ENCODE measurements at regions not wholly inside any gene's neighbourhood (a gene's known extent, or its start where the extent isn't known, plus 50 kb on each side); places are given as distances from the start of the nearest gene placed in this dataset.

- H3K27ac ChIP-seq (ENCODE audit: low read depth in 2 of 2, low read length in 1 of 2): no peak overlapping the region
- no peaks in the 10 kb centered on the region for H4K20me1 ChIP-seq (ENCODE audit: insufficient read depth)
- no peak overlapping the region for H3K4me3 ChIP-seq (ENCODE audit: low read depth in 2 of 2, low read length in 1 of 2)
- no peak overlapping the region for H3K9ac ChIP-seq
- no peak overlapping the region for H3K4me2 ChIP-seq
- TF ChIP-seq TCF12 (IDR thresholded peaks at IDR 0.05) (no peak), SMC3 (IDR thresholded peaks at IDR 0.05; ENCODE audit: low read depth, low read length) (no peak), FOSL2 (IDR thresholded peaks at IDR 0.05; ENCODE audit: borderline replicate concordance, low read depth) (no peak), YY1 (IDR thresholded peaks at IDR 0.05; ENCODE audit: low read depth) (no peak), SIN3A (IDR thresholded peaks at IDR 0.05; ENCODE audit: borderline replicate concordance, low read depth, low read length) (no peak), MXI1 (IDR thresholded peaks at IDR 0.05; ENCODE audit: low read depth, low read length) (no peak), FOXJ3 (CRISPR knock-in tag; IDR thresholded peaks at IDR 0.05) (no peak), TEAD4 (IDR thresholded peaks at IDR 0.05; ENCODE audit: borderline replicate concordance, insufficient read depth) (no peak), JUND (IDR thresholded peaks at IDR 0.05) (no peak), NRF1 (IDR thresholded peaks at IDR 0.05; ENCODE audit: low read depth, low read length) (no peak), RAD21 (IDR thresholded peaks at IDR 0.05; ENCODE audit: low read length) (no peak)
- TF ChIP-seq, protein P1, sequence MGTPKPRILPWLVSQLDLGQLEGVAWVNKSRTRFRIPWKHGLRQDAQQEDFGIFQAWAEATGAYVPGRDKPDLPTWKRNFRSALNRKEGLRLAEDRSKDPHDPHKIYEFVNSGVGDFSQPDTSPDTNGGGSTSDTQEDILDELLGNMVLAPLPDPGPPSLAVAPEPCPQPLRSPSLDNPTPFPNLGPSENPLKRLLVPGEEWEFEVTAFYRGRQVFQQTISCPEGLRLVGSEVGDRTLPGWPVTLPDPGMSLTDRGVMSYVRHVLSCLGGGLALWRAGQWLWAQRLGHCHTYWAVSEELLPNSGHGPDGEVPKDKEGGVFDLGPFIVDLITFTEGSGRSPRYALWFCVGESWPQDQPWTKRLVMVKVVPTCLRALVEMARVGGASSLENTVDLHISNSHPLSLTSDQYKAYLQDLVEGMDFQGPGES (IDR thresholded peaks at IDR 0.05; ENCODE audit: low read depth, low read length): no peak
- no peaks in the 10 kb centered on the region for H3K27me3 ChIP-seq (ENCODE audit: insufficient read depth)
- no peaks in the 10 kb centered on the region for H3K79me2 ChIP-seq (ENCODE audit: insufficient read depth)
- WGBS (ENCODE audit: low lambda C conversion rate): 5% methylated on average over 1 of the region's 1 CpG
- CTCF ChIA-PET: interaction anchor here (1.0 kb wide), 1 partner anchor 68 kb away, joined by 3 read pairs; no protein-coding TSS in a partner anchor
- no peak overlapping the region for H2AFZ ChIP-seq (ENCODE audit: low read depth)
- DNase-seq: no peak
- H3F3A ChIP-seq (replicated peaks; ENCODE audit: insufficient read depth): no peaks in the 10 kb centered on the region
- no peaks in the 10 kb centered on the region for H3K9me2 ChIP-seq
- no peaks in the 10 kb centered on the region for H3K36me3 ChIP-seq (replicated peaks in 1 of 2; ENCODE audit: control insufficient read depth in 1 of 2, insufficient read depth in 2 of 2, low read length in 1 of 2)
- POLR2A ChIA-PET: no interaction called here
- no peaks in the 10 kb centered on the region for H3K9me3 ChIP-seq
- H3K4me1 ChIP-seq (ENCODE audit: control insufficient read depth in 1 of 2, insufficient read depth in 2 of 2, low read depth in 1 of 2, low read length in 1 of 2): no peaks in the 10 kb centered on the region
Observed at GRCh38 chr2:133954636-133955035, 299.2 kb upstream of the MGAT5 start.

DNA sequence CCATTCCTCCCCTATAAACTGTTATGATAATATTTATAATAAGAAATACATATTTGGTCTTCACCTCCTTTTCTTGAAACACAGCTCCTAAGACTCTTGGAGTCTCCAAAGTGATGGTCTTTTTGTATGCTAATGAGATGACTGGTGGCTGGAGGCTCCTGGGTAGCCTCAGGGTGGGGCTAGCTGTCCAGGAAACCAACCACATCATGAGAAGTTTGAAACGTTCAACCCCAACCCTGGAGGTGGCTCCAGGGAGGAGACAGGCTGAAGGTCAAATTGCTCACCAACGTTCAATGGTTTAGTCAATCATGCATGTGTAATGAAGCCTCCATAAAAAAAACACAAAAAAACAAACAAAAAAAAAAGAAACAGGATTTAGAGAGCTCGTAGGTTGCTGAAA, 298.7 kb upstream of the MGAT5 start:
- no peak overlapping the region for H3K27ac ChIP-seq (ENCODE audit: low read depth in 2 of 2, low read length in 1 of 2)
- no peaks in the 10 kb centered on the region for H3K9me2 ChIP-seq
- ChIA-PET POLR2A (no interaction called here), CTCF (no interaction called here)
- no peaks in the 10 kb centered on the region for H3F3A ChIP-seq (replicated peaks; ENCODE audit: insufficient read depth)
- no peak overlapping the region for H3K4me3 ChIP-seq (ENCODE audit: low read depth in 2 of 2, low read length in 1 of 2)
- no peak overlapping the region for H3K4me2 ChIP-seq
- H3K9me3 ChIP-seq: no peaks in the 10 kb centered on the region
- no peaks in the 10 kb centered on the region for H3K36me3 ChIP-seq (replicated peaks in 1 of 2; ENCODE audit: control insufficient read depth in 1 of 2, insufficient read depth in 2 of 2, low read length in 1 of 2)
- no peaks in the 10 kb centered on the region for H3K27me3 ChIP-seq (ENCODE audit: insufficient read depth)
- H2AFZ ChIP-seq (ENCODE audit: low read depth): no peak overlapping the region
- DNase-seq: no peak
- no peaks in the 10 kb centered on the region for H3K79me2 ChIP-seq (ENCODE audit: insufficient read depth)
- 9% methylated on average over 3 of the region's 3 CpGs for WGBS (ENCODE audit: low lambda C conversion rate)
- no peaks in the 10 kb centered on the region for H4K20me1 ChIP-seq (ENCODE audit: insufficient read depth)
- no peak overlapping the region for H3K9ac ChIP-seq
- H3K4me1 ChIP-seq (ENCODE audit: control insufficient read depth in 1 of 2, insufficient read depth in 2 of 2, low read depth in 1 of 2, low read length in 1 of 2): no peaks in the 10 kb centered on the region
- TF ChIP-seq YY1 (IDR thresholded peaks at IDR 0.05; ENCODE audit: low read depth) (no peak), ELF1 (IDR thresholded peaks at IDR 0.05) (no peak), GATA2 (CRISPR knock-in tag; IDR thresholded peaks at IDR 0.05) (no peak), EZH2phosphoT487 (IDR thresholded peaks at IDR 0.05; ENCODE audit: borderline replicate concordance, low read depth) (no peak), RXRA (IDR thresholded peaks at IDR 0.05; ENCODE audit: borderline replicate concordance, low read depth) (no peak), NRF1 (IDR thresholded peaks at IDR 0.05; ENCODE audit: low read depth, low read length) (no peak), TAF1 (IDR thresholded peaks at IDR 0.05; ENCODE audit: borderline replicate concordance, low read depth, low read length) (no peak), POLR2AphosphoS5 (IDR thresholded peaks at IDR 0.05; ENCODE audit: low read depth, low read length) (no peak), TEAD4 (IDR thresholded peaks at IDR 0.05; ENCODE audit: borderline replicate concordance, insufficient read depth) (no peak)
- TF ChIP-seq, protein P1 (IDR thresholded peaks at IDR 0.05; ENCODE audit: low read depth, low read length): no peak
- TF ChIP-seq, protein P2, sequence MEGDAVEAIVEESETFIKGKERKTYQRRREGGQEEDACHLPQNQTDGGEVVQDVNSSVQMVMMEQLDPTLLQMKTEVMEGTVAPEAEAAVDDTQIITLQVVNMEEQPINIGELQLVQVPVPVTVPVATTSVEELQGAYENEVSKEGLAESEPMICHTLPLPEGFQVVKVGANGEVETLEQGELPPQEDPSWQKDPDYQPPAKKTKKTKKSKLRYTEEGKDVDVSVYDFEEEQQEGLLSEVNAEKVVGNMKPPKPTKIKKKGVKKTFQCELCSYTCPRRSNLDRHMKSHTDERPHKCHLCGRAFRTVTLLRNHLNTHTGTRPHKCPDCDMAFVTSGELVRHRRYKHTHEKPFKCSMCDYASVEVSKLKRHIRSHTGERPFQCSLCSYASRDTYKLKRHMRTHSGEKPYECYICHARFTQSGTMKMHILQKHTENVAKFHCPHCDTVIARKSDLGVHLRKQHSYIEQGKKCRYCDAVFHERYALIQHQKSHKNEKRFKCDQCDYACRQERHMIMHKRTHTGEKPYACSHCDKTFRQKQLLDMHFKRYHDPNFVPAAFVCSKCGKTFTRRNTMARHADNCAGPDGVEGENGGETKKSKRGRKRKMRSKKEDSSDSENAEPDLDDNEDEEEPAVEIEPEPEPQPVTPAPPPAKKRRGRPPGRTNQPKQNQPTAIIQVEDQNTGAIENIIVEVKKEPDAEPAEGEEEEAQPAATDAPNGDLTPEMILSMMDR (IDR thresholded peaks at IDR 0.05): no peak
- TF ChIP-seq, protein P3, sequence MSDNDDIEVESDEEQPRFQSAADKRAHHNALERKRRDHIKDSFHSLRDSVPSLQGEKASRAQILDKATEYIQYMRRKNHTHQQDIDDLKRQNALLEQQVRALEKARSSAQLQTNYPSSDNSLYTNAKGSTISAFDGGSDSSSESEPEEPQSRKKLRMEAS (IDR thresholded peaks at IDR 0.05; ENCODE audit: low read depth): no peak
- TF ChIP-seq, protein P4, sequence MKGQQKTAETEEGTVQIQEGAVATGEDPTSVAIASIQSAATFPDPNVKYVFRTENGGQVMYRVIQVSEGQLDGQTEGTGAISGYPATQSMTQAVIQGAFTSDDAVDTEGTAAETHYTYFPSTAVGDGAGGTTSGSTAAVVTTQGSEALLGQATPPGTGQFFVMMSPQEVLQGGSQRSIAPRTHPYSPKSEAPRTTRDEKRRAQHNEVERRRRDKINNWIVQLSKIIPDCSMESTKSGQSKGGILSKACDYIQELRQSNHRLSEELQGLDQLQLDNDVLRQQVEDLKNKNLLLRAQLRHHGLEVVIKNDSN (IDR thresholded peaks at IDR 0.05; ENCODE audit: borderline replicate concordance, low read depth): no peak
